ENCODE measurements at regions not wholly inside any gene's neighbourhood (a gene's known extent, or its start where the extent isn't known, plus 50 kb on each side); places are given as distances from the start of the nearest gene placed in this dataset.

- no peak for TF ChIP-seq GATA2 (IDR thresholded peaks at IDR 0.05; ENCODE audit: low read depth, low read length)
- TF ChIP-seq GATA3 (IDR thresholded peaks at IDR 0.05; ENCODE audit: low read depth, low read length), result no peak
Measured at GRCh38 chr6:14294270-14294951, 176.8 kb downstream of the CD83 start.
